ENCODE measurements at regions not wholly inside any gene's neighbourhood (a gene's known extent, or its start where the extent isn't known, plus 50 kb on each side); places are given as distances from the start of the nearest gene placed in this dataset.
A peak's percentile ranks its signal among the peaks of the same experiment; 100 is the strongest.

GRCh38 chr6:12585497-12585958 lies 131.0 kb upstream of the PHACTR1 start:
- DNase-seq (ENCODE audit: low read depth): no peak

GRCh38 chr6:12586721-12587480 lies 129.7 kb upstream of the PHACTR1 start:
- DNase-seq (ENCODE audit: low read depth): no peak

GRCh38 chr6:12590901-12591300 lies 125.7 kb upstream of the PHACTR1 start:
- DNase-seq (ENCODE audit: low read depth): no peak

- peak; percentile 31 for DNase-seq (ENCODE audit: low read depth)
These were observed 123.9 kb upstream of the PHACTR1 start for GRCh38 chr6:12592634-12593033.

- DNase-seq (ENCODE audit: low read depth): no peak
These were observed 122.6 kb upstream of the PHACTR1 start for GRCh38 chr6:12593771-12594529.

- DNase-seq (ENCODE audit: low read depth): no peak
These were observed 122.1 kb upstream of the PHACTR1 start for GRCh38 chr6:12594530-12594893.

- DNase-seq (ENCODE audit: low read depth): no peak
These were observed 121.3 kb upstream of the PHACTR1 start for GRCh38 chr6:12595161-12595811.

GRCh38 chr6:12596731-12597130 lies 119.8 kb upstream of the PHACTR1 start:
- DNase-seq (ENCODE audit: low read depth): no peak

- DNase-seq (ENCODE audit: low read depth): no peak
These were observed 117.6 kb upstream of the PHACTR1 start for GRCh38 chr6:12598919-12599318.

- DNase-seq (ENCODE audit: low read depth): no peak
These were observed 114.7 kb upstream of the PHACTR1 start for GRCh38 chr6:12601881-12602280.

- no peak for DNase-seq (ENCODE audit: low read depth)
These were observed 114.2 kb upstream of the PHACTR1 start for GRCh38 chr6:12602342-12602741.

- peak; percentile 33 for DNase-seq (ENCODE audit: low read depth)
These were observed 113.5 kb upstream of the PHACTR1 start for GRCh38 chr6:12602951-12603672.

GRCh38 chr6:12603673-12604049 lies 112.9 kb upstream of the PHACTR1 start:
- no peak for DNase-seq (ENCODE audit: low read depth)

- peak; percentile 45 for DNase-seq (ENCODE audit: low read depth)
These were observed 110.7 kb upstream of the PHACTR1 start for GRCh38 chr6:12605888-12606345.

GRCh38 chr6:12606616-12607015 lies 110.0 kb upstream of the PHACTR1 start:
- no peak for DNase-seq (ENCODE audit: low read depth)

GRCh38 chr6:12608016-12608860 lies 108.3 kb upstream of the PHACTR1 start:
- DNase-seq (ENCODE audit: low read depth): peak; percentile 44

GRCh38 chr6:12608874-12609273 lies 107.7 kb upstream of the PHACTR1 start:
- DNase-seq (ENCODE audit: low read depth): no peak

- no peak for DNase-seq (ENCODE audit: low read depth)
These were observed 106.8 kb upstream of the PHACTR1 start for GRCh38 chr6:12609751-12610150.

- DNase-seq (ENCODE audit: low read depth): no peak
These were observed 105.7 kb upstream of the PHACTR1 start for GRCh38 chr6:12610862-12611261.

- DNase-seq (ENCODE audit: low read depth): no peak
These were observed 102.8 kb upstream of the PHACTR1 start for GRCh38 chr6:12613811-12614210.

GRCh38 chr6:12614456-12614855 lies 102.1 kb upstream of the PHACTR1 start:
- DNase-seq (ENCODE audit: low read depth): no peak
